K562 (cell line): ENCODE measurements at regions not wholly inside any gene's neighbourhood (a gene's known extent, or its start where the extent isn't known, plus 50 kb on each side); places are given as distances from the start of the nearest gene placed in this dataset.
A peak's percentile ranks its signal among the peaks of the same experiment; 100 is the strongest.
"Not testable (repeated sequence)": the region's sequence is repeated elsewhere in the genome, so short reads cannot be mapped to it uniquely, and the experiment has no call there.

Experiments
- ATAC-seq: fragments of 200-7000 bp; cut with Tn5 transposase; 3 replicates; pipeline ENCODE4 v1.9.1; 2020; ENCODE audit warnings: moderate library complexity
- BruUV-seq: library from RNA; stranded (reverse); fragments of 400-500 nt; replicated peaks from 2 replicates; lab custom pipeline; 2021; lab: Mats Ljungman, UMichigan
- CTCF ChIA-PET: fragments of 300-600 bp; formaldehyde crosslinking; extraction: SDS; loops from one replicate; lab custom pipeline; 2021; ENCODE audit warnings: low intra/inter-chr PET ratio; lab: Yijun Ruan, JAX
- POLR2A ChIA-PET: fragments of 300-600, 350-650 bp; sonication (Branson Sonifier 250); formaldehyde crosslinking; extraction: SDS; loops from one replicate; lab custom pipeline; 2021; ENCODE audit warnings: antibody characterized with exemption, inconsistent platforms; lab: Yijun Ruan, JAX
- DNase-seq, 4 experiments: peaks; one replicate each; pipeline versions ENCODE4 v3.0.0 to v3.0.0-alpha.2; 2011 to 2018; ENCODE audit warnings: low spot score in 3 of 4, mixed read lengths in 3 of 4; ENCODE audit errors: extremely low read depth in 1 of 4
- FAIRE-seq: peaks from 2 replicates; lab custom pipeline; 2011; peaks lifted over from hg19 to GRCh38; lab: Jason Lieb, UNC
- H2AFZ ChIP-seq: 2 replicates; pipeline ENCODE4 v1.6.0; 2011; ENCODE audit warnings: low read depth, low read length, control low read depth, inconsistent platforms
- H3K27ac ChIP-seq: fragments of 200-600 bp; 3 replicates; pipeline ENCODE4 v1.8.0; 2011; ENCODE audit warnings: low read depth, mild to moderate bottlenecking, control low read depth, inconsistent platforms, low read length, moderate library complexity, mixed read lengths; ENCODE audit errors: extremely low read depth
- H3K27me3 ChIP-seq, 2 experiments: fragments of 300-600 bp in 1 of 2; 2 replicates in 1 of 2; 3 replicates in 1 of 2; pipeline versions ENCODE4 v1.6.0 to v1.8.0; 2011; ENCODE audit warnings: inconsistent platforms in 2 of 2, low read length in 2 of 2, mild to moderate bottlenecking in 1 of 2, mixed read lengths in 1 of 2, moderate library complexity in 1 of 2; ENCODE audit not compliant: control insufficient read depth in 2 of 2, insufficient read depth in 2 of 2
- H3K36me3 ChIP-seq: fragments of 300-600 bp; 3 replicates; pipeline ENCODE4 v1.8.0; 2011; ENCODE audit warnings: mild to moderate bottlenecking, low read length, inconsistent platforms; ENCODE audit not compliant: control insufficient read depth, insufficient read depth
- H3K4me1 ChIP-seq, 2 experiments: fragments of 200-600 bp in 1 of 2; replicated peaks in 1 of 2; 2 replicates in 1 of 2; 3 replicates in 1 of 2; pipeline versions ENCODE4 v1.5.1 to v1.8.0; 2011; ENCODE audit warnings: inconsistent platforms in 2 of 2, low read length in 2 of 2, mild to moderate bottlenecking in 1 of 2, mixed read lengths in 1 of 2, moderate library complexity in 1 of 2; ENCODE audit not compliant: control insufficient read depth in 2 of 2, insufficient read depth in 2 of 2
- H3K4me2 ChIP-seq: 2 replicates; pipeline ENCODE4 v1.6.1; 2011; ENCODE audit warnings: low read length, control low read depth, inconsistent platforms, mixed read lengths; ENCODE audit not compliant: insufficient read depth
- H3K4me3 ChIP-seq: fragments of 200-600 bp; sonication (generic), shearing (Covaris generic); 2 replicates; pipeline ENCODE4 v1.5.1; 2016; ENCODE audit warnings: control low read depth, inconsistent platforms
- H3K79me2 ChIP-seq: fragments of 200-600 bp; 3 replicates; pipeline ENCODE4 v1.8.0; 2011; ENCODE audit warnings: low read length, inconsistent platforms; ENCODE audit not compliant: control insufficient read depth, insufficient read depth
- H3K9ac ChIP-seq, 2 experiments: 2 replicates each; pipeline versions ENCODE4 v1.6.0 to v1.6.1; 2011; ENCODE audit warnings: low read depth in 2 of 2, low read length in 2 of 2, control low read depth in 1 of 2, inconsistent platforms in 1 of 2, mild to moderate bottlenecking in 1 of 2, mixed read lengths in 1 of 2; ENCODE audit not compliant: insufficient read depth in 1 of 2
- H3K9me1 ChIP-seq: one replicate; pipeline ENCODE4 v1.6.0; 2011; ENCODE audit warnings: inconsistent platforms, mild to moderate bottlenecking, low read length, moderate library complexity; ENCODE audit not compliant: control insufficient read depth, insufficient read depth
- H3K9me3 ChIP-seq: replicated peaks from 2 replicates; pipeline ENCODE4 v1.5.1; 2011; ENCODE audit warnings: low read depth, low read length, inconsistent platforms; ENCODE audit not compliant: control insufficient read depth, insufficient read depth
- H4K20me1 ChIP-seq: replicated peaks from 2 replicates; pipeline ENCODE4 v1.6.1; 2011; ENCODE audit warnings: low read length, inconsistent platforms, mixed read lengths; ENCODE audit not compliant: control insufficient read depth, insufficient read depth
- CC2D1A ChIP-seq: fragments of 450-650 bp; IDR thresholded peaks from 2 replicates; pipeline ENCODE4 v1.6.1; 2017; ENCODE audit warnings: mild to moderate bottlenecking
- CHD2 ChIP-seq: IDR thresholded peaks from 2 replicates; pipeline ENCODE4 v1.6.1; 2011; ENCODE audit warnings: low read depth, low read length
- L3MBTL2 ChIP-seq: fragments of 450-650 bp; IDR thresholded peaks from 2 replicates; pipeline ENCODE4 v1.6.1; 2016; ENCODE audit warnings: mild to moderate bottlenecking, moderate library complexity
- MGA ChIP-seq: fragments of 450-650 bp; IDR thresholded peaks from 2 replicates; pipeline ENCODE4 v1.6.1; 2016; ENCODE audit warnings: mild to moderate bottlenecking, moderate library complexity
- PHF8 ChIP-seq: fragments of 200-600 bp; sonication (generic); IDR thresholded peaks from 2 replicates; pipeline ENCODE4 v1.6.1; 2012; ENCODE audit warnings: mixed run types, mild to moderate bottlenecking, inconsistent platforms, low read length, moderate library complexity, borderline replicate concordance
- SPI1 ChIP-seq: IDR thresholded peaks from 2 replicates; pipeline ENCODE4 v1.6.1; 2011; ENCODE audit warnings: low read depth, low read length, control low read depth, borderline replicate concordance
- USF1 ChIP-seq: sonication (generic); formaldehyde crosslinking; IDR thresholded peaks from 2 replicates; pipeline ENCODE4 v1.9.0; 2022; ENCODE audit warnings: mild to moderate bottlenecking, missing genetic modification reagents
- ZFX ChIP-seq: sonication (generic); formaldehyde crosslinking; IDR thresholded peaks from 2 replicates; pipeline ENCODE4 v1.8.0; 2022; ENCODE audit warnings: mild to moderate bottlenecking, missing genetic modification reagents, moderate library complexity
- WGBS: fragments of 100-300 bp; shearing (Covaris generic); methylation state at CpG from one replicate; pipeline ENCODE4 v1.1.6; 2016; ENCODE audit warnings: low coverage, mixed read lengths; ENCODE audit not compliant: insufficient coverage; ENCODE audit errors: missing lambda C conversion rate; 5-methylcytosine and 5-hydroxymethylcytosine counted together
- in situ Hi-C: fragments of 300-500 bp; cut with MboI; formaldehyde crosslinking; loops from 4 replicates; pipeline ENCODE4 v1.15.0; 2018; ENCODE audit warnings: inconsistent platforms, mixed read lengths
- intact Hi-C: fragments of 100-400 bp; cut with micrococcal nuclease; formaldehyde crosslinking; loops from 2 replicates; pipeline ENCODE4 v1.14.2; 2022
- TF ChIP-seq, protein P1 (sequence below), 2 experiments: fragments of 450-650 bp; conservative IDR thresholded peaks; 2 replicates each; pipeline ENCODE4 v1.6.1; 2017; ENCODE audit warnings: mild to moderate bottlenecking in 2 of 2, moderate library complexity in 2 of 2

- intact Hi-C loops, H3K36me3 ChIP-seq, H3K27me3 ChIP-seq, BruUV-seq, H4K20me1 ChIP-seq, H3K9ac ChIP-seq, CTCF ChIA-PET, H3K4me2 ChIP-seq, H3K9me1 ChIP-seq, in situ Hi-C loops, H3K27ac ChIP-seq, H3K79me2 ChIP-seq, H3K4me3 ChIP-seq, FAIRE-seq, H3K9me3 ChIP-seq, H3K4me1 ChIP-seq: not testable (repeated sequence)
- peak overlapping the region; percentile 68 for H2AFZ ChIP-seq
- ATAC-seq (peak; percentile 53), DNase-seq (peak in 1 of 4 experiments; percentile 15)
- TF ChIP-seq L3MBTL2 (peak; percentile 47; the same call in 1 of the 2 replicates), SPI1 (peak; percentile 49; the same call in 1 of the 2 replicates), USF1 (CRISPR knock-in tag) (peak; percentile 38; the same call in 1 of the 2 replicates), ZFX (CRISPR knock-in tag) (peak; percentile 45), MGA (peak; percentile 15; the same call in 1 of the 2 replicates), CHD2 (peak; percentile 79), PHF8 (peak; percentile 28; the same call in 1 of the 2 replicates), CC2D1A (peak; percentile 45; the same call in 1 of the 2 replicates)
- TF ChIP-seq, protein P1, sequence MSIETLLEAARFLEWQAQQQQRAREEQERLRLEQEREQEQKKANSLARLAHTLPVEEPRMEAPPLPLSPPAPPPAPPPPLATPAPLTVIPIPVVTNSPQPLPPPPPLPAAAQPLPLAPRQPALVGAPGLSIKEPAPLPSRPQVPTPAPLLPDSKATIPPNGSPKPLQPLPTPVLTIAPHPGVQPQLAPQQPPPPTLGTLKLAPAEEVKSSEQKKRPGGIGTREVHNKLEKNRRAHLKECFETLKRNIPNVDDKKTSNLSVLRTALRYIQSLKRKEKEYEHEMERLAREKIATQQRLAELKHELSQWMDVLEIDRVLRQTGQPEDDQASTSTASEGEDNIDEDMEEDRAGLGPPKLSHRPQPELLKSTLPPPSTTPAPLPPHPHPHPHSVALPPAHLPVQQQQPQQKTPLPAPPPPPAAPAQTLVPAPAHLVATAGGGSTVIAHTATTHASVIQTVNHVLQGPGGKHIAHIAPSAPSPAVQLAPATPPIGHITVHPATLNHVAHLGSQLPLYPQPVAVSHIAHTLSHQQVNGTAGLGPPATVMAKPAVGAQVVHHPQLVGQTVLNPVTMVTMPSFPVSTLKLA (conservative IDR thresholded peaks at IDR 0.05) = 0 out of 4 replicates have a peak, but pooled peaks of 1 of the 2 experiments have one; percentile 19
- POLR2A ChIA-PET = interaction anchor here (1.0 kb wide), 1 partner anchor 13 kb away, joined by 3 read pairs; no protein-coding TSS in a partner anchor
- 33% methylated on average over 5 of the region's 5 CpGs for WGBS
These were observed 98.8 kb upstream of the UBAC2 start for GRCh38 chr13:99101831-99102230.
